CD4-positive, alpha-beta T cell treated with Interleukin-17A for 1 hour (primary cell): ENCODE measurements at regions not wholly inside any gene's neighbourhood (a gene's known extent, or its start where the extent isn't known, plus 50 kb on each side); places are given as distances from the start of the nearest gene placed in this dataset.
"Not testable (repeated sequence)": the region's sequence is repeated elsewhere in the genome, so short reads cannot be mapped to it uniquely, and the experiment has no call there.

Experiments
- DNase-seq: peaks from one replicate; pipeline ENCODE4 v3.0.0-alpha.2; 2020

DNA sequence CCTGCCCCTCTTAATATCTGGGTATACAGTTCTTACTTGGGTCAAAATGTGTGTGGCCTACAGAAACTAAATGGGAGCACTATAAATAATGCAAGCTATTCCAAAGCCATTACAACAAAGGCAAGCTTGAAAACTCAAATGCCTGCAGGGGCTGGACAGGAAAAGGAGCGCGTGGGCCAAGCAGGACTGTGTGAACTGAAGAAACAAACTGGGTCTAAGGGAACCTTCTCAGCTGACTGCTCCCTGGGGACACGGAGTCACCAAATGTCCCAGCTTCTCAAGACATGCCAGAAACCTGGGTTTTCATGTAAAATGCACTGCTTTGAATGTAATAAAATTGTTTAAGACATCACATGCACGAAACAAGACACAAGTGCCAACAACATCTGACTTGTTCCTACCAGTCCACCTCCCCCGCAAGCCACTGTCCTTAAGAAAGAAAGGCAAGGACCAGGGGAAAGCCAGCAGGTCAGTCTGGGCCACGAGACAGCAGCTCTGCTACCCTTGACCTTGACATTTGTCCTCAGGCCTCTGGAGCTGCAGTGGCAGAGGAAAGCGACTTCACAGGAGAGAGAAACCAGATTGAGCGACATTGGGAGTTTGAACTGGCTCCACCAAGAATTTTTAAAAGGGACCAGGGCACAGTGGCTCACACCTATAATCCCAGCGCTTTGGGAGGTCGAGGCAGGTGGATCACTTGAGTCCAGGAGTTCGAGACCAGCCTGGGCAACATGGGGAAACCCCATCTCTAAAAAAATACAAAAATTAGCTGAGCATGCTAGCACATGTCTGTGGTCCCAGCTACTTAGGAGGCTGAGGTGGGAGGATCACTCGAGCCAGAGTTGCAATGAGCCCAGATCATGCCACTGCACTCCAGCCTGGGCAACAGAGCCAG lies 89.7 kb upstream of the SH3BP4 start:
- DNase-seq = no peak

DNA sequence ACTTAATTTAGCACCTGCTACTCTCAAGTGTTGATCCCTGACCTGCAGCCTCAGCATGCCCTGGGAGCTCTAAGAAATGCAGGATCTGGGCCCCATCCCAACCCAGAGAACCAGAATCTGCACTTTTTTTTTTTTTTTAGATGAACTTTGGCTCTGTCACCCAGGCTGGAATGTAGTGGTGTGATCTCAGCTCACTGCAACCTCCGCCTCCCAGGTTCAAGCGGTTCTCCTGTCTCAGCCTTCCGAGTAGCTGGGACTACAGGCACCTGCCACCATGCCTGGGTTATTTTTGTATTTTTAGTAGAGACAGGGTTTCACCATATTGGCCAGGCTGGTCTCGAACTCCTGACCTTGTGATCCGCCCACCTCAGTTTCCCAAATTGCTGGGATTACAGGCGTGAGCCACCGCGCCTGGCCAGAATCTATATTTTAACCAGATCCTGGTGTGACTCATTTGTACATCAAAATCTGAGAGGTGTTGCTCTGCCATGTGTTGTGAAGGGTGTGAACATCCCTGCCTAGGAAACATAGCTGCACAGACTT lies 92.4 kb upstream of the SH3BP4 start:
- not testable (repeated sequence) for DNase-seq

DNA sequence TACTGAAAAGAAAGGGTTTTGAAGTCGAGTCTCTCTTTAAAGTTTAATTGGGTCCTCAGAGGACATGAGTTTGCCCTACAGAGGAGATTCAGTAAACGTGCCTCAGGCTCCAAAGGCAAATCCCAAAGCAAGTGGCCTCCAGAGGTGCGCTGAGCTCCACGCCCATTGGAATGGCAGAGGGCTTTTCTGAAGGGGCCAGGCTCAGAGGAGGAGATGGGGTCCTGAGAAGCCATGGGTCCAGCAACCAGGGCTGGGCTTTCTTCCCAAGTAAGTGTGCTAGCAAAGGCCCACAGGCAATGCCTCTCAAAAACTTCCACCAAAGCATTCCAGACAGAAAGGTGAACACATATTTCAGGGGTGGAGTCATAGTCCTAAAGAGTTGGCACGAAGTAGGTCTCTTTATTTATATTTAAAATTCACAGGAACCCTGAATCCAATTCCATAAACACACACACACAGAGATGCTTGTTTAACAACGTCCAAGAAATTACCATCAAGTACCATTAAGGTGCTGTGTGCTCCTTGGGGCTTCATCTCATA lies 93.0 kb upstream of the SH3BP4 start:
- no peak for DNase-seq

DNA sequence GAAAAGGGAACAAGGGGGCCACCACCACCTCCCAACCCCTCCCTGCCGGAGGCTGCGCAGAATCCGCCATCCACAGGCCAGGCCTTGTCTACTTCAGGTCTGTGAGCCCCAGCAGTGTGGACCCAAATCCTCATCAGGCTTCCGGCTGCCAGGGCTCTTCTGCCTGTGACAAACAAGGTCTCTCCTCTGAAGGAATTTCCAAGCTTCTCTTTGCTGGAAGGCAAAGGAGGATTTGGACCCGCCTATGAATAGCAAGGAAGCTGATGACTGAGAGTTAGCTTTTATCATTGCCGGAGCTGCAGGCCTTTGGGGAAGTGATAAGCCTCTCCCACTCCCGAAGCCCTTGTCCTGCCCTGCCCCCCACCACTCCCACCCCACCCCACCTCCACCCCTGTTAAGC lies 93.7 kb upstream of the SH3BP4 start:
- DNase-seq = no peak

DNA sequence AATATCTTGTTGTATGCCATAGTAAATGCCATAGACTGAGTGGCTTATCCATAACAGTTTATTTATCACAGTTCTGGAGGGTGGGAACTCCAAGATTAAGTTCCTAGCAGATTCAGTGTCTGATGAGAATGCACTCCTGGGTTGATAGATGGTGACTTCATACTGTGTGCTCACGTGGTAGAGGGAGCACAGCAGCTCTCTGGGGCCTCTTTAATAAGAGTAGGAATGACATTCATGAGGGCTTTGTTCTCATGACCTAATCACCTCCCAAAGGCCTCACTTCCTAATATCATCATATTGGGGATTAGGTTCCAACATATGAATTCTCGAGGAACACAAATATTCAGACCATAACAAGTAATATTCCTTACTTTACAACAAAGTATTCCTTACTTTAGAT lies 98.1 kb upstream of the SH3BP4 start:
- no peak for DNase-seq

DNA sequence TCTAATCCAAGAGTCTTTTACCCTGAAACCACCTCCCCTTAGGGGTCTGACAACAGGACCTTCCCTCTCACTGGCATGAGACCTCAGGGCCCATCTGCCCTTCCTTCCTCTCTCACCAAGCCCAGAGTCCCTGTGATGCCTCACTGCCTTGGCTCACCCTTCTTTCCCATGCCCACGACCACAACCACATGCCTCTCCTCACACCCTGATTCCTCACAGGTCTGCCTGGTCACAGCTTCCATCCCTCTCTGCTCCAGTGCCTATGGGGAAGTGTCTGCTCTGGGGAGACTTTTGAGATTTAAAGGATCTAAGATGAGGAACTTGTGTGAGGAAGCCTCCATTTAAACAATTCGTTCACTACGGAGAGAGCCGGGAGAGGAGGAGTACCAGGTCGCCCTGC lies 98.9 kb upstream of the SH3BP4 start:
- DNase-seq = no peak

DNA sequence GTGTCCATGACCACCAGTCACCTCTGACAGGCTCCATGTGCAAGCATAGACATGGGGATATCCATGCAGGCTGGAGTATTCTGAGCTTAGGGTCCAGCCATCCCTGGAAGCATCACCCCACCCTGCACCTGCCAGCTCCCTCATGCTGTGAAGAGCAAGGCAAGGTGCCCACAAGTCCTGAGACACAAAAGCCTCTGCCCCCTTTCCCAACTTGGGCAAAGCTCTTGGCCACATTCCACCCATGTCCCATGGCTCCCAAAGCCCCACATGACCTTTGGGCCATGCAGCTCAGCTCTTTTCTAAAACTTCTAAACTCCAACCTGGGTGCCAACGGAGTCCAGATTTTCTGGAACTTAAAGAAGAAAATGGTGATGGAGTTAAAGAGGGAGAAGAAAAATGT lies 99.8 kb upstream of the SH3BP4 start:
- no peak for DNase-seq

DNA sequence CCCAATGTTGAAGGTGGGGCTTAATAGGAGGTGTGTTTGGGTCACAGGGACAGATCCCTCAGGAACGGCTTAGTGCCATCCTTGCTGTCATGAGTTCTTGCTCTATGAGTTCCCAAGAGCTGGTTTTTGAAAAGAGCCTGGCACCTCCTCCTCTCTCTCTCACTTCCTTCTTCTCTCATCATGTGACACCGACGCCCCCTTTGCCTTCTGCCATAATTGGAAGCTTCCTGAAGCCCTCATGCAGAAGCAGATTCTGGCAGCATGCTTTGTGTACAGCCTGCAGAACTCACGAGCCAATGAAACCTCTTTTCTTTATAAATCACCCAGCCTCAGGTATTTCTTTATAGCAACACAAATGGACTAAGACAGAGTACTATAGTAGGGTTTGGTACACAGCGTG lies 100.4 kb upstream of the SH3BP4 start:
- DNase-seq = no peak

DNA sequence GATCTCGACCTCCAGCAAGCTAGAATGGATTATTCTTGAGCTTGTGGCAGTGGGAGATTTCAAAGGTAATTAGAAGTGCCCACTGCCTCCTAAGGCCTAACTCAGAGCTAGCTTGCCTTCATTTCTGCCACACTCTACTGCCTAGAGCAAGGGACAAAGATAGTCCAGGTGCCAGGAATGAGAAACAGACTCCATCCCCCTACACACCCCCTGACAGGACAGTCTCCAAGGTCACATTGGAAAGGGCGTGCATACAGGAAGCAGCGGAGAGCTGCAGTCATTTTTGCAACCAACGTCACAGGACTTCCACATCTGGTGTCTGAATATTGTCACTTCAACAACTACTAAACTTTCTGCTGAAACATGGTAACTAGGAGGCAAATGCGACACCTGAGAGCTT lies 101.0 kb upstream of the SH3BP4 start:
- DNase-seq = no peak

DNA sequence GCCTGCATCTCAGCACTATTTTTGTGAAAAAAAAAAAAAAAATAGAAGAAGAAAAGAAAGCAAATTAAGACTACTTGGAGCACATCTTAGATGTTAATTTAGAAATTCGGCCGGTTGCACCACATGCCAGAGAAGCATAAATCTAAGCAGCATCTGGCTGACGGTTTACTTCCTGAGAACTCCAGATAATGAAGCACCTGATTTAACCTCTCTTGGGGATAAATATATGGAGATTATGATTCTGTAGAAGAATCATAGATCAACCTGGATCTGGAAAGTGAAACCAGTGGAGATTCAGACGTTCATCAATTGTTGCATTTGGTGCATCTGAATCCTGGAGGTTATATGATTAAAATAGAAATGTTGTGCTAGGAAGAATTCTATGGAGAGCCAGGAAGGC lies 102.1 kb upstream of the SH3BP4 start:
- DNase-seq = no peak

DNA sequence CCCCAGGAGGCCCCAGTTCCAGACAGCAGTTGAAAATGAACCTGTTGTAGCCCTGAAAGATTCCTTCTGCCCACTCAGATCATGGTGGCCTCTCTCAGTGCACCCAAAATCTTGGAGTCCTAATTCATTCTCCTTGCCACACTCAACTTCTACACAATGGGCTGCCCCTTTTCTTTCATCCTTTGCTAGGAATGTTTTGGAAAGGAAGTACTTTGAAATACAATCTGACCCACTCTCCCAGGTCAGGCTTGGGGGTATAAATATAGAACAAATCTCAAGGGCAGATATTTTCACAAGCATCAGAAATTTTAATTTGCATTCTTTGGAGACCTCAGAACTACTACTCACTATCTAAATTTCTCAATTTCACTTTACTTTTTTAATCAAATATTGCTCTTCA lies 103.2 kb upstream of the SH3BP4 start:
- no peak for DNase-seq

DNA sequence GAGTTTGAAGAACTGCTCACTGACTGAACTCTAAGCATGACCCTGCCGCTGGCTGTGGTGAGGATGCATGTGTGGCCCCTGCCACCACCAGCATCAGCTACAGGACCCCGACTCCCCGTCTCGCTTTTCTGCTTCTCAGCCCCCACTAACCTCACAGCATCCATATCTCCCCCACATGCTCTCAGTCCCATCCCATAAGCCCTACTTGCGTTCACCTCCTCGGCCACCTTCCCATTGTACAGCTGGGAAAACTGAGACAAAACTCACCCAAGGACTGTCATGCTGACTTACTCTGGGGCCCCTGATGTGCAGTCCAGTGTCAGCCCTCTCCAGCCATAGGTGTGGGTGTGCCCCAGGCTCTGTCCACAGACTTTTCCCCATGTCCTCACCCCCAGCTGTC lies 104.2 kb upstream of the SH3BP4 start:
- DNase-seq = no peak

DNA sequence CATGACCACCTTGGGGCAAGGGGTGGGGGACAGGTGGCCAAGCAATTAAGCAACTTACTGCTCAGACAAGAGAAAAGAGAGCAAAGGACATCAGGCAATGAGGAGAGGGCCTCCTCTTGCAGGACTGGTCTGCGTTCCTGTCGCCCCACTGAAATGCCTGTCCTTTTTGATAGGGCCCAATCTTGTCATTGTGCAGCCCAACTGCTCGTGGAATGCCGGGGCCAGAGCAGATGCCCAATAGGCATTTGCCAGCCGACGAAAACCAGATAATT lies 104.5 kb upstream of the SH3BP4 start:
- no peak for DNase-seq

DNA sequence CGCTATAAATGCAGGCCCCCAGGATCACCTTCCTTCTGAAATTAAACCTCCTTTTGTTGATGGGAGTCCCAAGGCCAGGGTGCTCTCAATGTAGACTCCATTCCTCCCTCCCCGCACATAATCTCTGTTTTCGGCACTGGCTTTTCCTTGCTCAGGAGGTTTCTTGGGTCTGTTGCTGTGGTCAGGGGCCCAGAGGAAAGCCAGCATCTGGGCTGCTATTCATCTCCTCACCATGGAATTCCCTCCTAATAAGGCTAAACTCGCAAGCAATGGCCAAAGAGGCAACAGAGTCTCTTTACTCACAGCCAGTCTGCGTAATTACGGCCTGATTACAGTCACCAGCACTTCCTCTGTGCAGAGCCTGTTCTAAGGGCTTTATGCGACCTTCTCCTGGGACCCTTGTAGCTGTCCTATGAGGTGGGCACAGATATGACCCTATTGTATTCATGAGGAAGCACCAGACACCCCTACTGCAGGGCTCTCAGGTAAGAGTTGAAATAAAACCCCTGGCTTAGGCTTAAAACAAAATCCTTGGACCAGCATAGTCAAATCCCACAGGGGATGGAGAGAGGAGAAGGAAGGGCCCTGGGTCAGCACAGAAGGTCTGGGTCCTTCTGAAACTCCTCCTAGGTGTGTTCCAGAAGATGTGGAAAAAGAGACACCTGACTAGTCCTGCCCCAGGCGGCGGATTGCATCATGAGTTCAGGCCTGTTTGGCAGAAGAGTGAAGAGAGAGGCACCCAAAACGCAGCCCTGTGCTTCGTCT lies 105.0 kb upstream of the SH3BP4 start:
- no peak for DNase-seq

DNA sequence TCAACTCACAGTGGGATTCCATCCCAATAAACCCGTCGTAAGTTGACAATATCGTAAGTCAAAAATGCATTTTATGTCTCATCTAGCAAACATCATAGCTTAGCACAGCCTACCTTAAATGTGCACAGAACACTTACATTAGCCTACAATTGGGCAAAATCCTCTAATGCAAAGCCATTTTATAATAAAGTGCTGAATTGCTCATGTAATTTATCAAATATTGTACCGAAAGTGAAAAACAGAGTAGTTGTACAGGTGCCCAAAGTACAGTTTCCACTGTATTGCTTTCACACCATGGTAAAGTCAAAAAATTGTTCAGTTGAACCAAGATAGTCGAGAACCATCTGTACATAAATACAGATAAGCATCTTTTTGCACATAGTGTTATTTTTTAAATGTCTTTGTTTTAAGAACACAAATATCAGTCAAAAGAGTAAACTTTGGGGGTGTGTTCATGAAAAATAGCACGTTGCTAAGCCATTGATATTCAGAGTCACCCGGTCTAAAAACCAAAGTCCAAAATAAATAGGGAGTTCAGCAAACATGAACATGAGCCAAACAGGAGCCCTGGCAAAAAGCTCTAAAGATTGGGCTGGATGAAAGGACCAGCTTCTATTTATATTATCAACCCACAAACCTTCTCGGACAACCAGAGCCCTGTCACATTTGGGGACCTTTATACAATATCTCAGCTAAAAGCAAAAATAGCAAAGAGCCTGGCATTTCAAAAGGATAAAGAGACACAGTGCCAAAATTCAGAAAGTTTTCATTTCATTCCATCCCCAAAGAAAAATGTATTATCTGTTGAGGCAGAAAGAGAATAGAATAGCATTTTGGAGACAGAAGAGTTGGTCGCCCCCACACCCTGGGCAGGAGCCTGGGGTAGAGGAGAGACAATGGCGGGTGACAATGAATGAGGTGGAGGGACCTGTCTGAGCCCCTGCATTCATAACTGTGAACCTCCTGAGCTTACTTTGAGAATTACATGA lies 105.9 kb upstream of the SH3BP4 start:
- DNase-seq = no peak

DNA sequence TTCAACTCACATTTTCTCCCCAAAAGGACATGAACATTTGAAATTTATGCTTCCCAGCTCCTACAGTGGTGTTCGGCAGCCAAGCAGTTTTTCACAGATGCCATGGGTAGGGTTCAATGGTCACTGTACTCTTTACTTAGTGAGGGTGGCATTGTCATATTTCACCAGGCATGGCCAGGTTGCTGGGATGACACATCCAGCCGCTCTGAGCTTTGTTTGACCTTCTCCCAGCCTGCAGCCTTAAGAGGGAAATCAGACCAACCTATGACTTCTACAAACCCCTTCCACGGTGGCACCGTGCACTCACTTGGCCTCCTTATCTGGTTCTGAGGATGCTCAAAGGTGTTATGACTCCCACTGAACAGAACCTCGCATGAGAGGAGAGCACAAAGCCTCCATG lies 108.4 kb upstream of the SH3BP4 start:
- DNase-seq = no peak

DNA sequence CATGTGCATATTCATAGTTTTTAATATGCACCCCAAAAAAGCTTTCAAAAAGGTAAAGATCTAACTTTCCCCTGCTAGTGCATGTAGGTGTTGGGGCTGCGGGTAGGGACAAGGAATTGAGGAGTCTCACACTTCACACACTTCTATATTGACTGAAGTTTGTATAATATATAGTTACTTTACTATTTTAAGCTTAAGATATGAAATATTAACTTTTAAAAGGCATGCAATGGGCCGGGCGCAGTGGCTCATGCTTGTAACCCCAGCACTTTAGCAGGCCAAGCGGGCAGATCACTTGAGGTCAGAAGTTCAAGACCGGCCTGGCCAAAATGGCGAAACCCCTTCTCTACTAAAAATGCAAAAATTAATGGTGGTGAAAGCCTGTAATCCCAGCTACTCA lies 109.1 kb upstream of the SH3BP4 start:
- DNase-seq = no peak

DNA sequence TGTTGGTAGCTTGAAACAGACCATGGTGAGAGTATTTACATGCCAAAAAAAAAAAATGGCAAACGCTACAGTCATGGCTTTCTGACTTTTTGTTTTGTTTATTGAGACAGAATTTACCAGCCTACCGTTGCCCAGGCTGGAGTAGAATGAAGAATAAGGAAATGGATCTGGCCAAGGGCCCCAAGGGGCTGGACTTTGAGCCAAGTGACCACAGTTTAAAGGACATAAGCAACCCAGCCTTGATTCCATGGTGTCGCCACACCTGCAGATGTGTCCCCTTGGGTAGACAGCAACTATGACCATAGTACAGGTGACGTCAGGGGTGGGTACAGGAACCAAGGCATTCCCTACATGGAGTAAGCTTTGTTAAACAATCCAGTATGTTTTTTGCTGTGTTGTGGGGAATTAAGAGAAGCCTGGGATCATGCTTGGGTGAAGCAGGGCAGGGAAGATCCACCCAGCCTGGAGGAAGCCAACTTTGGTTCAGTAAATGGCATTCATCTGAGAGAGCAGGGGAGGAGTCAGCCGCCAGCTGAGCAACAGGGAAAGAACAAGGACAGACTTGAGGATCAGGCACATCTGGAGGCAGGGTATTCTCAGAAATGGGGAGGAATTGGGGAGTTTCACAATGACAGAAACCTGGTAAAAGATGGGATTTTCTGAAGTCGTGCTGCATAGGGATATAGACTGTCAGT lies 110.3 kb upstream of the SH3BP4 start:
- no peak for DNase-seq

DNA sequence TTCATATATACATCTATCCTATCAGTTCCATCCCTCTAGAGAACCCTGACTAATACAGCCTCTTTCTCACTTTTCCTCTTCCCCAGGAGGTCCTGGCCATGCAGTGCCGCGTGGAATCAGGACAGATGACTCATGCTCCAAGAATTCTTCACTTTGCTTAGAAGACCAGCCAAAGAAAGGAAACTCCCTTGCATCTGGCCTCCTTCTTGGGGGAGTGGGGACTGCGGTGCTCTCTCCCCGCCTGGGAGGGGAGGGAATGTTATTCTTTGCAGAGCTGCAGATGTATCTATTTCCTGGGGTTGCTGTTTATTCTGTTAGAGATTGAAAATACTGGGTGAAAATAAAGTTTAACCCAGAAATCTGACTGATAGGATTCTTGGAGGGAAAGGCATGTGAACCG lies 111.5 kb upstream of the SH3BP4 start:
- DNase-seq = no peak

DNA sequence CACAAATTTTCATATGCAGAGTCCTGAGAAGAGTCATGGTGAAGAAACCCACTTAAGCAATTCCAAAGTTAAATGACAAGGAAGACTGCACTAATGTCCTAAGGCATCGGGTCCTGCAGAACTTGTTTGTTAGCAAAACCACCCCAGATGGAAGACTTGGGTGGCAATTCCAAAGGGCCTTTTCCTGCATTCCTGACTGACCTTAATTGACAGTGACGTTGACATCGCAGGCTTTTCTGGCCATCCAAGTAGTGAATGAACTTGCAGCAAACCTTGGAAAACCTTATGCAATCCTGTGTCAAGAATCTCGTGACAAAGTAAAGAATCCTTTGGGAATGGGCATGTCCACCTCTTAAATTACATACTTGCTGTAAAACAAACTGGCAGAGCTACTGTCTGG lies 112.5 kb upstream of the SH3BP4 start:
- no peak for DNase-seq

DNA sequence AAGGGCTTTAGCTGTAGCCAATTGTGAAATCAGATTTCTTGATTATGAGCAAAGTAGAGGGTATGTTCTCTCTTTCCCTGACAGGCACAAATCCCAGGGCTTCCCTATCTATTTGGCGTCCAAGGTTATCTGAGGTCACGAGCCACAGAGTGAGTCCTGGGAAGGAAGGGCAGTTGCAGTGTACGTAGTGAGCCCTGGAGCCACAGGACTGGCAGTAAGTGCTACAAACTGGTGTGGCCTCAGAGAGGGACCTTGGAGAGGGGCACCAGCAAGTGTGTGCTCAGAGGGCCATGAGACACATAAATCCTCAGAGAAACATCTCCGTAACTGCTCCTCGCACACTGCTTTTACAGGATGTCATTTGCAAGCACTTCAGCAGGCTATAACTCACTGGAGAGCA lies 115.5 kb upstream of the SH3BP4 start:
- DNase-seq = no peak

DNA sequence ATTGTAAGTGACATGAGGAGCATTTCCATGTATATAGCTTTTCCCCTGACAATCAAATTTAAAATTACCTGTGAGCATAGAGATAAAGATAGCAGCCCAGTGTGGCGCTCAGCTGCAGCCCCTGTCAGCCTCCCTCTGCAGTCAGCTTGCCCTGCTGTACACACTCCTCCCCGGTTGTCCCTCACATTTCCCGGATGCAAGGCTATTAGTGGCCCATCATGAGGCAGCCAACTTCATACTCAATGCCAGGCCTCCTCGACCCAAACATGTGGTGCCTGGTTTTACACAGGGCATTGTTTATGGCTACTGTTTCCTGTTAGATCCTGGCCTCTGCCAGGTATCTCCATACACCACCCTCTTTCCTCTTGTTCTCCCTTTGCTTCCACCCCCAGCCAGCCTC lies 116.1 kb upstream of the SH3BP4 start:
- no peak for DNase-seq
